NCI-H2029 treated with DMSO at 0.1 percent for 48 hours (cell line): ENCODE measurements at regions not wholly inside any gene's neighbourhood (a gene's known extent, or its start where the extent isn't known, plus 50 kb on each side); places are given as distances from the start of the nearest gene placed in this dataset.

Experiments
- DNase-seq: peaks from one replicate; lab custom pipeline; 2025; lab: John Stamatoyannopoulos, UW

- no peak for DNase-seq
These were observed 182.8 kb downstream of the PIK3C3 start for GRCh38 chr18:42137693-42138375.

GRCh38 chr18:42141439-42141838 is 186.4 kb downstream of the PIK3C3 start:
- DNase-seq = no peak

- no peak for DNase-seq
These were observed 200.0 kb downstream of the PIK3C3 start for GRCh38 chr18:42155024-42155423.

- DNase-seq = no peak
These were observed 201.2 kb downstream of the PIK3C3 start for GRCh38 chr18:42156281-42156680.

- no peak for DNase-seq
These were observed 202.4 kb downstream of the PIK3C3 start for GRCh38 chr18:42157420-42157819.

GRCh38 chr18:42157878-42158277 is 202.8 kb downstream of the PIK3C3 start:
- no peak for DNase-seq

- no peak for DNase-seq
These were observed 204.1 kb downstream of the PIK3C3 start for GRCh38 chr18:42159146-42159545.

- DNase-seq = no peak
These were observed 208.3 kb downstream of the PIK3C3 start for GRCh38 chr18:42163321-42163720.

GRCh38 chr18:42164556-42164955 is 209.5 kb downstream of the PIK3C3 start:
- DNase-seq = no peak

GRCh38 chr18:42165922-42166513 is 211.0 kb downstream of the PIK3C3 start:
- no peak for DNase-seq

- DNase-seq = no peak
These were observed 213.5 kb downstream of the PIK3C3 start for GRCh38 chr18:42168487-42168886.

GRCh38 chr18:42168907-42169306 is 213.9 kb downstream of the PIK3C3 start:
- no peak for DNase-seq

- no peak for DNase-seq
These were observed 219.9 kb downstream of the PIK3C3 start for GRCh38 chr18:42174909-42175308.

- no peak for DNase-seq
These were observed 221.6 kb downstream of the PIK3C3 start for GRCh38 chr18:42176599-42176998.

GRCh38 chr18:42177390-42177789 is 222.4 kb downstream of the PIK3C3 start:
- DNase-seq = no peak

- DNase-seq = no peak
These were observed 223.5 kb downstream of the PIK3C3 start for GRCh38 chr18:42178376-42179080.

- DNase-seq = no peak
These were observed 224.6 kb downstream of the PIK3C3 start for GRCh38 chr18:42179542-42180121.

GRCh38 chr18:42181474-42181873 is 226.4 kb downstream of the PIK3C3 start:
- no peak for DNase-seq

GRCh38 chr18:42182728-42183700 is 228.0 kb downstream of the PIK3C3 start:
- DNase-seq = no peak

GRCh38 chr18:42183746-42184145 is 228.7 kb downstream of the PIK3C3 start:
- DNase-seq = no peak

- no peak for DNase-seq
These were observed 229.8 kb downstream of the PIK3C3 start for GRCh38 chr18:42184685-42185477.
